Ascending aorta (tissue), 2 donors: ENCODE measurements at regions not wholly inside any gene's neighbourhood (a gene's known extent, or its start where the extent isn't known, plus 50 kb on each side); places are given as distances from the start of the nearest gene placed in this dataset.

Experiments used
- DNase-seq, 2 donors: peaks; one replicate each; pipeline ENCODE4 v3.0.0-alpha.2; 2019; ENCODE audit warnings: low spot score in 2 of 2
- H3K27ac ChIP-seq, 2 donors: fragments of 200-600 bp; sonication (generic); one replicate each; pipeline ENCODE4 v1.5.1; 2016 to 2017; ENCODE audit warnings: mild to moderate bottlenecking in 1 of 2
- H3K27me3 ChIP-seq: fragments of 200-600 bp; sonication (generic); one replicate; pipeline ENCODE4 v1.5.1; 2017
- H3K36me3 ChIP-seq, 2 donors: fragments of 200-600 bp; sonication (generic); one replicate each; pipeline ENCODE4 v1.5.1; 2016
- H3K4me1 ChIP-seq, 2 donors: fragments of 200-600 bp; sonication (generic); one replicate each; pipeline ENCODE4 v1.5.1; 2016 to 2017; ENCODE audit warnings: mild to moderate bottlenecking in 1 of 2
- H3K4me3 ChIP-seq, 2 donors: fragments of 200-600 bp; sonication (generic); one replicate each; pipeline ENCODE4 v1.5.1; 2016 to 2017; ENCODE audit warnings: mild to moderate bottlenecking in 1 of 2
- H3K9me3 ChIP-seq, 2 donors: fragments of 200-600 bp; sonication (generic); one replicate each; pipeline ENCODE4 v1.5.1; 2016
- CTCF ChIP-seq, 3 experiments: fragments of 200-600 bp in 2 of 3; fragments of 450-650 bp in 1 of 3; sonication (generic) in 2 of 3; IDR thresholded peaks; one replicate each; pipeline ENCODE4 v1.5.1; 2016 to 2019; ENCODE audit warnings: antibody characterized with exemption in 3 of 3, mild to moderate bottlenecking in 1 of 3, moderate library complexity in 1 of 3
- intact Hi-C: fragments of 100-400 bp; cut with DNase I; formaldehyde crosslinking; loops from one replicate; pipeline ENCODE4 v1.15.1; 2023

GRCh38 chr10:118867768-118868167 is 113.0 kb upstream of the CACUL1 start:
- no peak overlapping the region for H3K4me3 ChIP-seq
- no peaks in the 10 kb centered on the region for H3K36me3 ChIP-seq
- H3K27ac ChIP-seq, result no peak overlapping the region
- no peak for DNase-seq
- no peaks in the 10 kb centered on the region for H3K27me3 ChIP-seq
- H3K4me1 ChIP-seq, result peaks cover 0 to 10% of the 10 kb centered on the region in 2 donors
- TF ChIP-seq CTCF (IDR thresholded peaks at IDR 0.05), result no peak
- no peaks in the 10 kb centered on the region for H3K9me3 ChIP-seq
- intact Hi-C loops, result no loop called here

GRCh38 chr10:118868589-118868988 is 113.8 kb upstream of the CACUL1 start:
- Histone ChIP-seq H3K4me3 (no peak overlapping the region), H3K27me3 (no peaks in the 10 kb centered on the region), H3K9me3 (no peaks in the 10 kb centered on the region), H3K36me3 (no peaks in the 10 kb centered on the region), H3K27ac (no peak overlapping the region), H3K4me1 (peaks cover 0 to 10% of the 10 kb centered on the region in 2 donors)
- intact Hi-C loops, result no loop called here
- DNase-seq, result no peak
- TF ChIP-seq CTCF (IDR thresholded peaks at IDR 0.05), result no peak

GRCh38 chr10:118870467-118871243 is 115.9 kb upstream of the CACUL1 start:
- Histone ChIP-seq H3K27ac (no peak overlapping the region), H3K27me3 (no peaks in the 10 kb centered on the region), H3K36me3 (no peaks in the 10 kb centered on the region), H3K4me3 (no peak overlapping the region), H3K4me1 (peaks cover 0 to 10% of the 10 kb centered on the region in 2 donors), H3K9me3 (no peaks in the 10 kb centered on the region)
- no peak for TF ChIP-seq CTCF (IDR thresholded peaks at IDR 0.05)
- intact Hi-C loops, result no loop called here
- DNase-seq, result no peak

- no peak for DNase-seq
- TF ChIP-seq CTCF (IDR thresholded peaks at IDR 0.05), result no peak
- Histone ChIP-seq H3K36me3 (no peaks in the 10 kb centered on the region), H3K9me3 (no peaks in the 10 kb centered on the region), H3K27ac (no peak overlapping the region), H3K4me1 (peaks cover 0 to 10% of the 10 kb centered on the region in 2 donors), H3K4me3 (no peak overlapping the region), H3K27me3 (no peaks in the 10 kb centered on the region)
- intact Hi-C loops, result no loop called here
Observed at GRCh38 chr10:118871244-118871865, 116.6 kb upstream of the CACUL1 start.

- TF ChIP-seq CTCF (IDR thresholded peaks at IDR 0.05), result no peak
- Histone ChIP-seq H3K36me3 (no peaks in the 10 kb centered on the region), H3K4me1 (peaks cover 0 to 10% of the 10 kb centered on the region in 2 donors), H3K27me3 (no peaks in the 10 kb centered on the region), H3K9me3 (peaks cover 0 to 7% of the 10 kb centered on the region in 2 donors), H3K4me3 (no peak overlapping the region), H3K27ac (no peak overlapping the region)
- intact Hi-C loops, result no loop called here
- no peak for DNase-seq
Observed at GRCh38 chr10:118873091-118873737, 118.4 kb upstream of the CACUL1 start.
